HepG2 (cell line): ENCODE measurements at regions not wholly inside any gene's neighbourhood (a gene's known extent, or its start where the extent isn't known, plus 50 kb on each side); places are given as distances from the start of the nearest gene placed in this dataset.

ENCODE experiments used
- ATAC-seq: fragments of 200-7000 bp; cut with Tn5 transposase; 3 replicates; pipeline ENCODE4 v1.9.1; 2020; ENCODE audit warnings: mild to moderate bottlenecking, moderate library complexity
- BruUV-seq: library from RNA; stranded (reverse); fragments of 400-500 nt; replicated peaks from 2 replicates; lab custom pipeline; 2021; lab: Mats Ljungman, UMichigan
- CTCF ChIA-PET: fragments of 300-600 bp; formaldehyde crosslinking; extraction: SDS; loops from one replicate; lab custom pipeline; 2021; ENCODE audit warnings: low total read pairs, inconsistent platforms, low intra/inter-chr PET ratio; lab: Yijun Ruan, JAX
- POLR2A ChIA-PET: fragments of 350-600 bp; sonication (Branson Sonifier 250); formaldehyde crosslinking; loops from one replicate; lab custom pipeline; 2020; ENCODE audit warnings: antibody characterized with exemption, inconsistent platforms; lab: Yijun Ruan, JAX
- DNase-seq: peaks from one replicate; pipeline ENCODE4 v3.0.0-alpha.2; 2015; ENCODE audit warnings: low spot score
- FAIRE-seq: peaks from 3 replicates; lab custom pipeline; 2011; peaks lifted over from hg19 to GRCh38; lab: Jason Lieb, UNC
- H2AFZ ChIP-seq: one replicate; pipeline ENCODE4 v1.6.1; 2011; ENCODE audit warnings: low read length, inconsistent platforms
- H3K27ac ChIP-seq: fragments of 300-600 bp; 3 replicates; pipeline ENCODE4 v1.8.0; 2011; ENCODE audit warnings: mixed run types, mild to moderate bottlenecking, mixed read lengths, low read length, inconsistent platforms; ENCODE audit not compliant: insufficient read depth; ENCODE audit errors: extremely low read length
- H3K27me3 ChIP-seq, 2 experiments: fragments of 200-600 bp in 1 of 2; 2 replicates in 1 of 2; 3 replicates in 1 of 2; pipeline versions ENCODE4 v1.6.0 to v1.8.0; 2011; ENCODE audit warnings: low read length in 2 of 2, mild to moderate bottlenecking in 2 of 2, moderate library complexity in 2 of 2, inconsistent platforms in 1 of 2; ENCODE audit not compliant: insufficient read depth in 2 of 2, control insufficient read depth in 1 of 2
- H3K36me3 ChIP-seq, 2 experiments: fragments of 200-600 bp in 1 of 2; replicated peaks in 1 of 2; 2 replicates in 1 of 2; 3 replicates in 1 of 2; pipeline versions ENCODE4 v1.5.1 to v1.8.0; 2011; ENCODE audit warnings: low read length in 2 of 2, inconsistent platforms in 1 of 2; ENCODE audit not compliant: insufficient read depth in 2 of 2, control insufficient read depth in 1 of 2
- H3K4me1 ChIP-seq: 2 replicates; pipeline ENCODE4 v1.5.1; 2012; ENCODE audit warnings: low read length, inconsistent platforms; ENCODE audit not compliant: insufficient read depth
- H3K4me2 ChIP-seq: 2 replicates; pipeline ENCODE4 v1.6.0; 2011; ENCODE audit warnings: low read depth, low read length, inconsistent platforms
- H3K4me3 ChIP-seq, 3 experiments: fragments of 200-600 bp in 1 of 3; sonication (generic), shearing (Covaris generic) in 1 of 3; replicated peaks in 1 of 3; 2 replicates each; pipeline ENCODE4 v1.5.1; 2011 to 2016; ENCODE audit warnings: low read length in 3 of 3, inconsistent platforms in 2 of 3, low read depth in 2 of 3, mild to moderate bottlenecking in 2 of 3, control low read depth in 1 of 3, mixed read lengths in 1 of 3; ENCODE audit not compliant: insufficient read depth in 1 of 3
- H3K79me2 ChIP-seq: one replicate; pipeline ENCODE4 v1.6.1; 2011; ENCODE audit warnings: low read length, inconsistent platforms; ENCODE audit not compliant: insufficient read depth
- H3K9ac ChIP-seq: 2 replicates; pipeline ENCODE4 v1.6.0; 2011; ENCODE audit warnings: mild to moderate bottlenecking, low read depth, low read length, inconsistent platforms; ENCODE audit not compliant: insufficient read depth
- H3K9me3 ChIP-seq: 2 replicates; pipeline ENCODE4 v1.5.1; 2012; ENCODE audit warnings: mild to moderate bottlenecking, low read length
- H4K20me1 ChIP-seq: 2 replicates; pipeline ENCODE4 v1.6.0; 2011; ENCODE audit warnings: inconsistent platforms, mild to moderate bottlenecking, low read length, moderate library complexity; ENCODE audit not compliant: insufficient read depth
- CHD2 ChIP-seq: IDR thresholded peaks from 2 replicates; pipeline ENCODE4 v1.6.1; 2011; ENCODE audit warnings: low read depth, low read length, improper control_type of control experiment
- HMG20A ChIP-seq: IDR thresholded peaks from 2 replicates; pipeline ENCODE4 v1.6.1; 2016; ENCODE audit warnings: borderline replicate concordance
- IKZF4 ChIP-seq: sonication (generic); formaldehyde crosslinking; IDR thresholded peaks from 2 replicates; pipeline ENCODE4 v1.5.1; 2020; ENCODE audit warnings: borderline replicate concordance, mild to moderate bottlenecking, low read depth, missing genetic modification reagents; ENCODE audit errors: not compliant biosample characterization
- JUN ChIP-seq: sonication (generic); formaldehyde crosslinking; IDR thresholded peaks from 2 replicates; pipeline ENCODE4 v1.4.0; 2020; ENCODE audit warnings: mild to moderate bottlenecking, missing genetic modification reagents
- MAFK ChIP-seq, 2 experiments: IDR thresholded peaks in 1 of 2; conservative IDR thresholded peaks in 1 of 2; 2 replicates each; pipeline ENCODE4 v1.6.1; 2011; ENCODE audit warnings: improper control_type of control experiment in 2 of 2, low read length in 2 of 2
- MIER2 ChIP-seq: IDR thresholded peaks from 2 replicates; pipeline ENCODE4 v1.6.1; 2016; ENCODE audit warnings: missing biosample characterization, missing genetic modification reagents
- MIER3 ChIP-seq: IDR thresholded peaks from 2 replicates; pipeline ENCODE4 v1.6.1; 2016; ENCODE audit warnings: missing compliant biosample characterization, borderline replicate concordance
- NFE2 ChIP-seq: sonication (generic); formaldehyde crosslinking; IDR thresholded peaks from 2 replicates; pipeline ENCODE4 v1.4.0; 2020; ENCODE audit warnings: missing genetic modification reagents
- PAX8 ChIP-seq: sonication (generic); formaldehyde crosslinking; IDR thresholded peaks from 2 replicates; pipeline ENCODE4 v1.8.0; 2022; ENCODE audit warnings: mild to moderate bottlenecking, missing genetic modification reagents, borderline replicate concordance
- RARA ChIP-seq: IDR thresholded peaks from 2 replicates; pipeline ENCODE4 v1.6.1; 2016; ENCODE audit warnings: missing genetic modification reagents, missing compliant biosample characterization
- SALL2 ChIP-seq: sonication (generic); formaldehyde crosslinking; IDR thresholded peaks from 2 replicates; pipeline ENCODE4 v1.8.1; 2023; ENCODE audit warnings: mild to moderate bottlenecking, missing genetic modification reagents, inconsistent platforms
- ZBTB34 ChIP-seq: sonication (generic); formaldehyde crosslinking; IDR thresholded peaks from 2 replicates; pipeline ENCODE4 v1.8.0; 2022; ENCODE audit warnings: mild to moderate bottlenecking, missing genetic modification reagents
- ZBTB8A ChIP-seq: sonication (generic); formaldehyde crosslinking; IDR thresholded peaks from 2 replicates; pipeline ENCODE4 v1.4.0; 2020; ENCODE audit warnings: mild to moderate bottlenecking, low read depth, missing genetic modification reagents, borderline replicate concordance
- ZNF12 ChIP-seq: sonication (generic); formaldehyde crosslinking; IDR thresholded peaks from 2 replicates; pipeline ENCODE4 v1.5.0; 2020; ENCODE audit warnings: missing genetic modification reagents
- ZNF276 ChIP-seq: sonication (generic); formaldehyde crosslinking; IDR thresholded peaks from 2 replicates; pipeline ENCODE4 v1.4.0; 2020; ENCODE audit warnings: mild to moderate bottlenecking, low read depth, missing genetic modification reagents
- ZNF432 ChIP-seq: sonication (generic); formaldehyde crosslinking; IDR thresholded peaks from 2 replicates; pipeline ENCODE4 v1.5.0; 2020; ENCODE audit warnings: missing genetic modification reagents, mild to moderate bottlenecking, borderline replicate concordance
- ZNF597 ChIP-seq: sonication (generic); formaldehyde crosslinking; IDR thresholded peaks from 2 replicates; pipeline ENCODE4 v1.5.0; 2020; ENCODE audit warnings: missing genetic modification reagents
- WGBS: methylation state at CpG from one replicate; pipeline ENCODE4 v1.1.6; 2017; ENCODE audit warnings: low lambda C conversion rate; 5-methylcytosine and 5-hydroxymethylcytosine counted together
- in situ Hi-C: cut with HindIII; loops from 2 replicates; pipeline ENCODE4 v1.10.0; 2017; ENCODE audit warnings: low pct_unique_long_range_greater_than_20kb; ENCODE audit not compliant: extremely low pct_ligation_motif_present
- intact Hi-C: fragments of 100-400 bp; cut with micrococcal nuclease; formaldehyde crosslinking; loops from one replicate; pipeline ENCODE4 v1.10.0; 2022; ENCODE audit not compliant: unreplicated experiment
- TF ChIP-seq, protein P1 (sequence below): sonication (generic); formaldehyde crosslinking; IDR thresholded peaks from 2 replicates; pipeline ENCODE4 v1.4.0; 2020; ENCODE audit warnings: missing genetic modification reagents
- TF ChIP-seq, protein P2 (sequence below): sonication (generic); formaldehyde crosslinking; IDR thresholded peaks from 2 replicates; pipeline ENCODE4 v1.5.0; 2020; ENCODE audit warnings: missing genetic modification reagents

GRCh38 chr13:40125336-40125735 lies 469.9 kb downstream of the COG6 start:
- ChIA-PET CTCF (no interaction called here), POLR2A (interaction anchor here (0.7 kb wide), 1 partner anchor 31 kb away, joined by 3 read pairs; no protein-coding TSS in a partner anchor)
- no peak overlapping the region for H3K27ac ChIP-seq
- no peaks in the 10 kb centered on the region for H3K27me3 ChIP-seq
- peaks cover 8% of the 10 kb centered on the region; the same call in 1 of the 2 replicates for H3K9me3 ChIP-seq
- H3K4me3 ChIP-seq: no peak overlapping the region
- in situ Hi-C loops (no loop called here), intact Hi-C loops (no loop called here)
- DNase-seq (no peak), FAIRE-seq (no peak), ATAC-seq (no peak)
- no peak overlapping the region for H3K4me2 ChIP-seq
- no peak overlapping the region for H2AFZ ChIP-seq
- H4K20me1 ChIP-seq: no peaks in the 10 kb centered on the region
- H3K36me3 ChIP-seq: no peaks in the 10 kb centered on the region
- WGBS: 70% methylated on average over 3 of the region's 3 CpGs
- BruUV-seq: no TSS peak
- no peak overlapping the region for H3K9ac ChIP-seq
- no peaks in the 10 kb centered on the region for H3K79me2 ChIP-seq
- TF ChIP-seq ZNF597 (CRISPR knock-in tag) (no peak), MIER3 (CRISPR knock-in tag) (no peak), RARA (CRISPR knock-in tag) (no peak), ZBTB8A (CRISPR knock-in tag) (no peak), HMG20A (no peak), NFE2 (no peak), PAX8 (CRISPR knock-in tag) (no peak), ZNF12 (CRISPR knock-in tag) (no peak), SALL2 (CRISPR knock-in tag) (no peak), JUN (CRISPR knock-in tag) (no peak), ZNF276 (CRISPR knock-in tag) (no peak), ZBTB34 (no peak), CHD2 (no peak), IKZF4 (CRISPR knock-in tag) (no peak), ZNF432 (no peak), MIER2 (no peak), MAFK (conservative IDR thresholded peaks at IDR 0.05 in 1 of 2, IDR thresholded peaks at IDR 0.05 in 1 of 2; ENCODE audit: low read length in 2 of 2) (no peak)
- TF ChIP-seq, protein P1, sequence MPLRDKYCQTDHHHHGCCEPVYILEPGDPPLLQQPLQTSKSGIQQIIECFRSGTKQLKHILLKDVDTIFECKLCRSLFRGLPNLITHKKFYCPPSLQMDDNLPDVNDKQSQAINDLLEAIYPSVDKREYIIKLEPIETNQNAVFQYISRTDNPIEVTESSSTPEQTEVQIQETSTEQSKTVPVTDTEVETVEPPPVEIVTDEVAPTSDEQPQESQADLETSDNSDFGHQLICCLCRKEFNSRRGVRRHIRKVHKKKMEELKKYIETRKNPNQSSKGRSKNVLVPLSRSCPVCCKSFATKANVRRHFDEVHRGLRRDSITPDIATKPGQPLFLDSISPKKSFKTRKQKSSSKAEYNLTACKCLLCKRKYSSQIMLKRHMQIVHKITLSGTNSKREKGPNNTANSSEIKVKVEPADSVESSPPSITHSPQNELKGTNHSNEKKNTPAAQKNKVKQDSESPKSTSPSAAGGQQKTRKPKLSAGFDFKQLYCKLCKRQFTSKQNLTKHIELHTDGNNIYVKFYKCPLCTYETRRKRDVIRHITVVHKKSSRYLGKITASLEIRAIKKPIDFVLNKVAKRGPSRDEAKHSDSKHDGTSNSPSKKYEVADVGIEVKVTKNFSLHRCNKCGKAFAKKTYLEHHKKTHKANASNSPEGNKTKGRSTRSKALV (CRISPR knock-in tag): no peak
- TF ChIP-seq, protein P2, sequence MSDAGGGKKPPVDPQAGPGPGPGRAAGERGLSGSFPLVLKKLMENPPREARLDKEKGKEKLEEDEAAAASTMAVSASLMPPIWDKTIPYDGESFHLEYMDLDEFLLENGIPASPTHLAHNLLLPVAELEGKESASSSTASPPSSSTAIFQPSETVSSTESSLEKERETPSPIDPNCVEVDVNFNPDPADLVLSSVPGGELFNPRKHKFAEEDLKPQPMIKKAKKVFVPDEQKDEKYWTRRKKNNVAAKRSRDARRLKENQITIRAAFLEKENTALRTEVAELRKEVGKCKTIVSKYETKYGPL: no peak
- TF ChIP-seq, all 625 proteins: peak for 0
- H3K4me1 ChIP-seq: peaks cover under 1% of the 10 kb centered on the region; the same call in 1 of the 2 replicates
